Ovary (tissue), 7 donors: ENCODE measurements at regions not wholly inside any gene's neighbourhood (a gene's known extent, or its start where the extent isn't known, plus 50 kb on each side); places are given as distances from the start of the nearest gene placed in this dataset.
"Not testable (repeated sequence)": the region's sequence is repeated elsewhere in the genome, so short reads cannot be mapped to it uniquely, and the experiment has no call there.

Experiments used
- DNase-seq, 5 donors: peaks; one replicate each; pipeline ENCODE4 v3.0.0-alpha.2; 2019 to 2020
- H3K27ac ChIP-seq, 2 donors: fragments of 200-600 bp; one replicate each; pipeline versions ENCODE4 v1.5.1 to v1.8.0; 2019 to 2022
- H3K27me3 ChIP-seq: fragments of 200-600 bp; one replicate; pipeline ENCODE4 v1.8.0; 2022
- H3K36me3 ChIP-seq: fragments of 200-600 bp; sonication (generic); one replicate; pipeline ENCODE4 v1.5.1; 2019
- H3K4me1 ChIP-seq: one replicate; pipeline ENCODE4 v1.8.1; 2013; ENCODE audit warnings: mild to moderate bottlenecking, moderate library complexity; ENCODE audit not compliant: insufficient read depth
- H3K4me3 ChIP-seq: fragments of 200-600 bp; sonication (generic); one replicate; pipeline ENCODE4 v1.5.1; 2017
- H3K9me3 ChIP-seq, 2 donors: fragments of 200-600 bp in 1 of 2; sonication (generic) in 1 of 2; one replicate each; pipeline versions ENCODE4 v1.5.1 to v1.8.1; 2013 to 2019; ENCODE audit warnings: mild to moderate bottlenecking in 1 of 2, moderate library complexity in 1 of 2
- CTCF ChIP-seq, 3 donors: fragments of 450-650 bp in 2 of 3; fragments of 200-600 bp in 1 of 3; IDR thresholded peaks; one replicate each; pipeline versions ENCODE4 v1.5.1 to v1.8.0; 2016 to 2022; ENCODE audit warnings: antibody characterized with exemption in 3 of 3, mild to moderate bottlenecking in 1 of 3
- EP300 ChIP-seq: sonication (generic); formaldehyde crosslinking; IDR thresholded peaks from one replicate; pipeline ENCODE4 v1.6.1; 2017; ENCODE audit warnings: antibody characterized with exemption
- POLR2A ChIP-seq: fragments of 450-650 bp; IDR thresholded peaks from one replicate; pipeline ENCODE4 v1.6.1; 2017; ENCODE audit warnings: antibody characterized with exemption, mild to moderate bottlenecking, moderate library complexity
- WGBS, 3 donors: extraction: QIAGEN DNeasy Blood & Tissue Kit in 1 of 3; methylation state at CpG; one replicate each; pipeline versions ENCODE4 v1.1.5 to v1.1.7; 2013 to 2017; 5-methylcytosine and 5-hydroxymethylcytosine counted together
- intact Hi-C, 4 donors: fragments of 100-400 bp; cut with DNase I; formaldehyde crosslinking; loops; one replicate each; pipeline versions ENCODE4 v1.11.0 to v1.15.1; 2022 to 2023
- donor health status: DM: no; HTN: no; CAD: no; lungs with moderate emphysema.
- donor health status: DM: no; HTN: no; CAD: no.
- donor health status: Bipolar disorder and iron deficiency.
- donor health status: DM: no; HTN: no; CAD: no.
- donor health status: DM: yes; HTN: yes; CAD: no.

- Histone ChIP-seq H3K4me1 (no peaks in the 10 kb centered on the region), H3K27me3 (no peaks in the 10 kb centered on the region), H3K9me3 (no peaks in the 10 kb centered on the region), H3K36me3 (no peaks in the 10 kb centered on the region), H3K27ac (no peak overlapping the region), H3K4me3 (no peak overlapping the region)
- intact Hi-C loops: no loop called here
- no peak for DNase-seq
- no peak for TF ChIP-seq EP300
- 59 to 67% (median 66%) methylated on average over 1 of the region's 1 CpG for WGBS, 3 donors
Measured at GRCh38 chr5:155815248-155815647, 511.7 kb upstream of the SGCD start.

- H3K36me3 ChIP-seq: no peaks in the 10 kb centered on the region
- H3K27ac ChIP-seq: no peak overlapping the region
- TF ChIP-seq POLR2A: no peak
- no peak for TF ChIP-seq EP300
- no peak for TF ChIP-seq CTCF (IDR thresholded peaks at IDR 0.05)
- no peaks in the 10 kb centered on the region for H3K9me3 ChIP-seq
- no peaks in the 10 kb centered on the region for H3K27me3 ChIP-seq
- no peak for DNase-seq
- no peaks in the 10 kb centered on the region for H3K4me1 ChIP-seq
- 53 to 58% (median 54%) methylated on average over 3 of the region's 3 CpGs for WGBS, 3 donors
- intact Hi-C loops: no loop called here
- no peak overlapping the region for H3K4me3 ChIP-seq
Measured at GRCh38 chr5:155822177-155822576, 504.8 kb upstream of the SGCD start.

- H3K36me3 ChIP-seq: no peaks in the 10 kb centered on the region
- no peaks in the 10 kb centered on the region for H3K4me1 ChIP-seq
- DNase-seq: no peak
- no peaks in the 10 kb centered on the region for H3K27me3 ChIP-seq
- intact Hi-C loops: no loop called here
- H3K4me3 ChIP-seq: no peak overlapping the region
- H3K9me3 ChIP-seq: no peaks in the 10 kb centered on the region
- TF ChIP-seq POLR2A (no peak), CTCF (IDR thresholded peaks at IDR 0.05) (no peak), EP300 (no peak)
- 82 to 93% (median 83%) methylated on average over 3 of the region's 3 CpGs for WGBS, 3 donors
- H3K27ac ChIP-seq: no peak overlapping the region
Measured at GRCh38 chr5:155826611-155827507, 500.1 kb upstream of the SGCD start.

GRCh38 chr5:155827508-155827815 is 499.5 kb upstream of the SGCD start:
- intact Hi-C loops, H3K27me3 ChIP-seq, H3K9me3 ChIP-seq, H3K4me1 ChIP-seq, DNase-seq, H3K4me3 ChIP-seq, H3K27ac ChIP-seq, H3K36me3 ChIP-seq: not testable (repeated sequence)
- 83 to 92% (median 88%) methylated on average over 2 of the region's 2 CpGs for WGBS, 3 donors

- Histone ChIP-seq H3K27me3 (no peaks in the 10 kb centered on the region), H3K9me3 (no peaks in the 10 kb centered on the region), H3K36me3 (no peaks in the 10 kb centered on the region), H3K4me3 (no peak overlapping the region), H3K4me1 (no peaks in the 10 kb centered on the region), H3K27ac (no peak overlapping the region)
- TF ChIP-seq POLR2A (no peak), EP300 (no peak), CTCF (IDR thresholded peaks at IDR 0.05) (no peak)
- WGBS, 3 donors: 83 to 91% (median 90%) methylated on average over 1 of the region's 1 CpG
- intact Hi-C loops: no loop called here
- DNase-seq: no peak
Measured at GRCh38 chr5:155827949-155828348, 499.0 kb upstream of the SGCD start.
